OCI-LY1 (cell line): ENCODE measurements at regions not wholly inside any gene's neighbourhood (a gene's known extent, or its start where the extent isn't known, plus 50 kb on each side); places are given as distances from the start of the nearest gene placed in this dataset.

Experiments used
- CTCF ChIP-seq: fragments of 200-600 bp; sonication (generic), shearing (Covaris generic); IDR thresholded peaks from 2 replicates; pipeline ENCODE4 v1.5.1; 2017; ENCODE audit warnings: mild to moderate bottlenecking, antibody characterized with exemption, low read length, moderate library complexity, mixed read lengths
- EZH2 ChIP-seq: fragments of 200-600 bp; sonication (generic), shearing (Covaris generic); IDR thresholded peaks from 2 replicates; pipeline ENCODE4 v1.8.0; 2017; ENCODE audit warnings: borderline replicate concordance, mixed run types, mild to moderate bottlenecking, antibody characterized with exemption, low read length, moderate library complexity, mixed read lengths

GRCh38 chr7:156234192-156234591 is 406.4 kb upstream of the RNF32 start:
- no peak for TF ChIP-seq CTCF
- TF ChIP-seq EZH2, result no peak
